Nucleus accumbens (tissue), 56 donors: ENCODE measurements at regions not wholly inside any gene's neighbourhood (a gene's known extent, or its start where the extent isn't known, plus 50 kb on each side); places are given as distances from the start of the nearest gene placed in this dataset.
"Not testable (repeated sequence)": the region's sequence is repeated elsewhere in the genome, so short reads cannot be mapped to it uniquely, and the experiment has no call there.

Source experiments
- DNase-seq, 56 donors: peaks; one replicate each; lab custom pipeline; 2025; lab: John Stamatoyannopoulos, UW

DNA sequence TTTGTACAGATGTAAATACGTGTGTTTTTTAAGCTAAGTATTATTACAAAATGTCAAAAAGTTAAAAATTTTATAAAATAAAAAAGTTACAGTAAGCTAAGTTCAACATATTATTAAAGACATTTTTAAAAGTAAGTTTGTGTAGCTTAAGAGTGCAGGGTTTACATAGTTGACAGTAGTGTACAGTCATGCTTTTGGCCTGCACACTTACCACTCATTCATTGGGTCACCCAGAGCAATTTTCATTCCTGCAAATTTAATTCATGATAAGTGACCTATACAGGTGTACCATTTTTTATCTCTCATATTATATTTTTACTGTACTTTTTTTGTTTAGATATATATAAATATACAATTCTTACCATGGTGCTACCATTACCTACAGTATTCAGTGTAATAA is 769.9 kb upstream of the SLITRK6 start:
- DNase-seq, result no peak

DNA sequence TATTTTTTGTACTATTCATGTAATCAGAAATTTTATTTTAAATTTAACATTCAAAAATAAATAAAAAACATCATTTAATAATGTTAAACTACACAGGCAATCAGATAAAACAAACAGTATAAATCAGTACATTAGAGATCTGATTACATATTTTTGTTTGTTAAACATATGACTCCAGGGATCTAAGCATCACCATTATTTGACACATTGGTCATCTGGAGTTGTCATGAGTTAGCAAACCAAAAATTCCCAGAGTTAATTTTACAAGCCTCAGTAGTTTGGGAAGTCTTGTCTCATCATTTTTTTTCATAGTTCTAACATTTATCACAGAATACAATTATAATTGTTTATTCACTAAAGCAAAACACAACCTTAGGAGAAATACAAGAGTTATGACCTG is 770.8 kb upstream of the SLITRK6 start:
- no peak for DNase-seq

DNA sequence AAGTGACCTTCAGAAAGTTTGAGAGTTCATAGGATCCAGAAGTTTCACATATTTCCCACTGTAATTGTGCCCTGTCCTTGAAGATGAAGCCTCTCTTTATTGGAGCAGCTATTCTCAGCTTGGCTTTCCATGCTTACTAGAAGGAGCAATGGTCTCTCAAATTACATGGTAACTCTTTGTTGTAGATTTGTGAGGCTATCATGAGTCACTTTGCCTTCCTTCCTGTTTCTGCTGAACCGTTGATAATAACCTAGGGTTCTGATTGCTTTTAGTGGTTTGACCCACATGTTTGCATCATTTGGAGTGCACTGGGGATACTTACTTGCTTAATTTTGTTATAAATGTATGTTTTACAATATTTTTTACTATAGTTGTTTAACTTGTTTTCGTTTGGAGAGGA is 772.9 kb upstream of the SLITRK6 start:
- DNase-seq, result no peak

GRCh38 chr13:86579662-86580061 is 780.4 kb upstream of the SLITRK6 start:
- no peak for DNase-seq

GRCh38 chr13:86581706-86582105 is 782.5 kb upstream of the SLITRK6 start:
- DNase-seq, result no peak

- no peak for DNase-seq
Observed at GRCh38 chr13:86584301-86584700, 785.1 kb upstream of the SLITRK6 start.

GRCh38 chr13:86585835-86586234 is 786.6 kb upstream of the SLITRK6 start:
- no peak for DNase-seq

- DNase-seq, result no peak
Observed at GRCh38 chr13:86591862-86592261, 792.6 kb upstream of the SLITRK6 start.

DNA sequence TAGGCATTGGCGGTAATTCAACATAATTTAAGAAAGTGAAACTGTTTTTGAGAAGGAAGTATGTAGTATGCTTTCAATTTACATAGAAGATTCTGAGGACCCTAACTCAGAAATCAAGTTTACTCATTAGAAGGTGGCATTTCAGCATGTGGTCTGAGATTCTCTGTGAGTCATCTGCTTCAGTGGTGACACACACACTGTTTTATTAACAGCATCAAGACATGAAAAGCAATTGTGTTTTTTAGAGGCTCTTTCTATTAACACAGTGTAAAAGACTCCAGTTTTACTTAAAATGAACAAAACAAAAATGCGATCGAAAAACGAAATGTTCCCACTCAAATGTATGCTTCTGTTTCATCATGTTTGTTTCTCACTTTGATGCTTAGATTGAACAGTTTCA is 802.1 kb upstream of the SLITRK6 start:
- no peak for DNase-seq

GRCh38 chr13:86606264-86606663 is 807.0 kb upstream of the SLITRK6 start:
- no peak for DNase-seq

DNA sequence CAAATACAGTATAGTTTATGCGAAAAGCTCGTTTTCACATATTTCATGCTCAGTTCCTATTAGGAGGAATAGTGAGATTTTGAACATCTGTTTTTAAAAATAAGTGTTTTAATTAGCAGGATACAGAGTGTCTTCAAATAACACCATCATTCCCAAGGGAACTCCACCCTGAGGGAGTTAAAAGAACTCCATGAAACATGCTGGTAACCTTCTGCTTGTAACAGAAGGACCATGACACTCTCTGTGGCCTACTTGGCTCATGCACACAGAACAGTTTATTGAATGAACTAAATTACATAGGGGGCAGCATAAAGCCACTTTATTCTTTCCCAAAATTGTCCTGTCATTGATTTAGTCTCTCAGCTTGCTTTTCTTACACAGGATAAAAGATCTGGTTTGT is 809.5 kb upstream of the SLITRK6 start:
- DNase-seq, result no peak

DNA sequence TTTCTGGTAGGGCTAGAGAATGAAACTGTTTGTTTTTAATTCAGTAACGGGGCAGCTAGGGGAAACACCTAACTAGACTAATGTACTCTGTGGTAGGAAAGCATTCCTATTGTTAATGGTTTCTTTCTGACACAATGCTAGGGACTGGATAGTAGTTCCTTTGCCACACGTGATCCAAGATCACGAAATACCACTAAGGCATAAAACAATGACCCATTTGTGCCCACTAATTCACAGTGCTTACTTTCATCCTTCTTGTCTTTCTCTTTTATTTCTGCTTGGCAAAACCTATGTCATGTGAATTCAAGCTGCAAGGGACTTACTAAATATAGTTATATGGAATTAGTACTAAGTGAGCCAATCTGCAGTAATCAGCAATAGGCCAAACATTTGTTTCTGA is 834.1 kb upstream of the SLITRK6 start:
- DNase-seq, result no peak

GRCh38 chr13:86651171-86651570 is 852.0 kb upstream of the SLITRK6 start:
- DNase-seq, result not testable (repeated sequence)

- no peak for DNase-seq
Observed at GRCh38 chr13:86653009-86653408, 853.8 kb upstream of the SLITRK6 start.

- no peak for DNase-seq
Observed at GRCh38 chr13:86655561-86655960, 856.3 kb upstream of the SLITRK6 start.

- DNase-seq, result no peak
Observed at GRCh38 chr13:86660090-86660489, 860.9 kb upstream of the SLITRK6 start.

DNA sequence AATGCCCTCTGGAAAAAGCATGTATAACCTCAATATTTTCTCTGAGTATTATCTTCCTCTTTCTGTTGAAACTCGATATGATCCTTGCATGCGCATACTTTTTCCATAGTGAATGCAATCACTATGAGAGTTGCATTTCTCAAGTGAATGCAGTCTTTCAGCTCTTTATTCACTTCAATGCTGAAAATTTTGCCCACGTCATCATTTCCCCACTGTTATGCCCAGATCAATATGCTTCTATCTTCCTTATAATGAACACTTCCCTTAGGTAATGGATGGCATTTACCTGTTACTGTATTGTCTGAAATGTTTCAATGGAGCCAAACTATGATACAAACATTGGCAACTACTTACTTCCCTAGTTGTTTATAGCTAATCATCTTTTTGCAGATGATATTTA is 866.6 kb upstream of the SLITRK6 start:
- no peak for DNase-seq

DNA sequence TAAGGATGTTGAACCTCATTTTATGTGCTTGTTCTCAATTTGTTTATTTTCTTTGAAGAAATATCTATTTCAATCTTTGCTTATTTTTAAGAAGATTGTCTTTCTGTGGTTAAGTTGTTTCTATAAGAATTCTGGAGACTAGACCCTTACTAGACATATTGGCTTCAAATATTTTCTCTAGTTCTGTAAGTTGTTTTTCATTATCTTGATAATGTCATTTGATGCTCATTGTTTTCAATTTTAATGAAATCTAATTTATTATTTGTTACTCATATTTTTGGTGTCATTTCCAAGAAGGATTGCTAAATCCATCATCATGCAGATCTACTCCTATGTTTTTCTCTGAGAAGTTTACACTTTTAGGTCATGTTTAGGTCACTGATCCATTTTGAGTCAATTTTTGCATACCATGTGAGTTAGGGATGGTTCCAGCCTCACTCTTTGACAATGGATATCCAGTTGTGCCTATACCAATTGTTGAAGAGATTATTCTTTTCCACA is 874.8 kb upstream of the SLITRK6 start:
- no peak for DNase-seq

DNA sequence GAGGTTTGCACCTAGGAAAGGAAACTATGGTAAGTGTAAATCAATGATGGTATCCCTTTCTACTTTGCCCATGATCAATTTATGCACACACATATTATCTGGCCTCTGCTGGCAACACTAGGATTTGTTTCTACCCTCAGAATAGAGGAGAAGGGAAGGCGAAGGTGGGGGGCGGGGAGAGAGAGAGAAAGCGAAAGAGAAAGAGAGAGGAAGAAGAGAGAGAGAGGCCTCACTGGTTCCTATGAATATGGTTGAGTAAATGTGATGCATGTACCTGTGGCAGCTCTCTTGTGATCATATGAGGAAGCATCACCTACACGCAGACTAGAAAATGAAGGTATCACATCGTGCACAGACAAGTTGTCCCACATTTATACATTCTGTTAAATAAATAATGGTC is 882.0 kb upstream of the SLITRK6 start:
- DNase-seq, result no peak

DNA sequence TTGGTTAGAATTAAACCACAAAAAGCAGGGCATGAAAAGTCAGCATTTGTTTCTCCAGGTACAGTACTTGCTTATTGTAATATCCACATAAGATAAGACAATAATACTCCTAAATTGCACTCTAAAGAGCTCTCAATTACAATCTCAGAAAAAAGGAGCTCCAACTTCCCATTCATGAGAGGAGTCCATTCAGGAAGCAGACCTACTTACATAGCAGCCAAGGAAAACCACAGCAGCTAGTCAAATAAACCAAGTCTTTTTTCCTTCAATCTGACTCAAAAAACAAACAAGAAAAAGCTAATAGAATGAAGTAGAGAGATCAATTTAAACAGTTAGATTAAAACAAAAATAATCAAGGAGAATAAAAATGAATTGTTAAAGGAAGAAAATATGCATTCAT is 885.2 kb upstream of the SLITRK6 start:
- no peak for DNase-seq

DNA sequence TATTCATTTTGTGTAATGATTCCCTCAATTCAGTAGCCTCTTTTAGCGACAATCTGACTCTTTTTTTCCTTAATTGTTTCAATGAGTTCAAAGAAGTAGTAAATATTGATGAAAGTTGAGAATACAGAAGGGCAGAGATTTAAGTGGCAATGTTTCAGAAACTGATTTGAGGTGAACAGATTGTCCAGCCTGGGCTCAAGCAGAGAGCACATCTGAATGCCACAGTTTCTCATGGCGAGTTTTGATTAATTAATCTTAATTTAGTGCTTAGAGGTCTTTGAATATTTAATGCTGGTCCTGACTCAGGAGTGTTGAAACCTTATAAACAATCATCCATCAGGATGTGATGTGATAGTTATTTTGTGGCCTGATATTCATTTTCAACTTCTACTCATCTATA is 890.7 kb upstream of the SLITRK6 start:
- no peak for DNase-seq

DNA sequence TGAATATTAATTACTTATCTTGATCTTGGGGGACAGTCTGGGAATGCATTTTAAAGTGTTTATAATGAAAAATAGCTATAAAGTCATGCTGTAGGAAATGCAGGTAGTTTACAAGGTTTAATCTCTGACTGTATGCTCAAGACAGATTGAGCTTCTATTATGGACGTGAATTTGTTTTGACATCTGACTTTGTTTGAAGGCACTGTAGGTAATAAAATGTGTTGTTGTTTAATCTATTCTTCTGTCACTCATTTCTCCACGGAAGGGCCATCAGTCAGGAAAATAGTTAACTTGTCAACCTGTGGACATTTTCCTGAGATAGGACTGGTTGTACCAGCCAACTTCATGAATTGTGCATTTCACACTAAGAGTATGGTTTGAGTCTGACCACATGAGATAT is 893.1 kb upstream of the SLITRK6 start:
- no peak for DNase-seq

DNA sequence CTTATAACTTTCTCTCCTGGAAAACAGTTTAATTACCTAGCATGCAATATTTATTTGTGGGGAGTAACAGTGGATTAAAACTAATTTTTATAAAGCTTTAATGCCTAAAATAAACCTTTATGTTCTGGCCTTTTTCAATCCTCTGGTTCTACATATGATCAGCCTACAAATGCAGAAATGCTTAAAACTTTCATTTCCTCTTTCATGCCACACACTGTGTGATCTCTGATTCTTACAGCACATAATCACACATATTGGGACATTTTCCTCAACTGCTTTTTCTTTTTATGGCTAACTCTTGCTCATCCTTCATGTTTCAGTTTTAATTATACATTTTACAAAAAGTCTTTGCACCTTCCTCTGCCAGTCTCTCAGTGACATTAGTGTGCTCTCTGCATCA is 910.8 kb upstream of the SLITRK6 start:
- DNase-seq, result no peak

DNA sequence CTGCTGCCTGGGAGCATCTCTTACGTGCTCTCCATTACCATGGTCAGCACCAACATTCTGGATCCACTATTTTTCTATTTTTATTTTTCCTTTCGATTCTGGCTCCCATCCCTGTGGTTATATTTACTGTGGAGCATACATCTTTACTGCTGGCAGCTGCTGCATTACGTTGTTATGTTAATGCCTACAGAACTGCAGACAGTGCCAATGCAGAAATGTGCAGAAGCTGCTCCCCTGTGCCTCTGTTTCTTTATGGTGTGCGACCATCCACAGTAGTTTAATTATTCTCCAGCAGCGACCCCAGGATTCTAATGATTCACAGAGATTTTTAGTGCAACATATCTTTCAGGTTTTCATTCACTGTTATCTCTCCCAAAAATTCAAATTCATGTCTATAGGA is 911.7 kb upstream of the SLITRK6 start:
- DNase-seq, result no peak
